ENCODE measurements at regions not wholly inside any gene's neighbourhood (a gene's known extent, or its start where the extent isn't known, plus 50 kb on each side); places are given as distances from the start of the nearest gene placed in this dataset.

- H3K27ac ChIP-seq, result no peak overlapping the region
- H3K27me3 ChIP-seq, result no peaks in the 10 kb centered on the region
- no peak overlapping the region for H3K4me3 ChIP-seq
- peaks cover 0 to 7% of the 10 kb centered on the region in 2 donors for H3K4me1 ChIP-seq
- no peaks in the 10 kb centered on the region for H3K36me3 ChIP-seq
- intact Hi-C loops (cut with DNase I; ENCODE audit: low total_unique reads) (no loop called here), in situ Hi-C loops (cut with MboI; ENCODE audit: low sequenced_read_pairs in 4 of 4) (no loop called here)
- ATAC-seq (no peak), DNase-seq (no peak)
- TF ChIP-seq CTCF (IDR thresholded peaks at IDR 0.05 in 4 of 5, conservative IDR thresholded peaks at IDR 0.05 in 1 of 5) (no peak), POLR2A (IDR thresholded peaks at IDR 0.05) (no peak)
- H3K9me3 ChIP-seq, result no peaks in the 10 kb centered on the region
Observed at GRCh38 chr12:115135800-115136211, 451.8 kb upstream of the TBX3 start.

- intact Hi-C loops (cut with DNase I; ENCODE audit: low total_unique reads), result no loop called here
- H3K27me3 ChIP-seq, result no peaks in the 10 kb centered on the region
- DNase-seq (no peak), ATAC-seq (no peak)
- no peaks in the 10 kb centered on the region for H3K36me3 ChIP-seq
- in situ Hi-C loops (cut with MboI; ENCODE audit: low sequenced_read_pairs in 4 of 4), result no loop called here
- H3K27ac ChIP-seq, result no peak overlapping the region
- no peak overlapping the region for H3K4me3 ChIP-seq
- TF ChIP-seq POLR2A (IDR thresholded peaks at IDR 0.05), result no peak
- no peak for TF ChIP-seq CTCF (IDR thresholded peaks at IDR 0.05 in 4 of 5, conservative IDR thresholded peaks at IDR 0.05 in 1 of 5)
- no peaks in the 10 kb centered on the region for H3K9me3 ChIP-seq
- H3K4me1 ChIP-seq, result peaks cover 0 to 7% of the 10 kb centered on the region in 2 donors
Observed at GRCh38 chr12:115134298-115134697, 450.3 kb upstream of the TBX3 start.

GRCh38 chr12:115132905-115133304 is 448.9 kb upstream of the TBX3 start:
- H3K9me3 ChIP-seq, result no peaks in the 10 kb centered on the region
- intact Hi-C loops (cut with DNase I; ENCODE audit: low total_unique reads), result no loop called here
- DNase-seq, result no peak
- TF ChIP-seq CTCF (IDR thresholded peaks at IDR 0.05 in 4 of 5, conservative IDR thresholded peaks at IDR 0.05 in 1 of 5), result no peak
- no peak for TF ChIP-seq POLR2A (IDR thresholded peaks at IDR 0.05)
- H3K4me1 ChIP-seq, result peaks cover 0 to 7% of the 10 kb centered on the region in 2 donors
- H3K4me3 ChIP-seq, result no peak overlapping the region
- H3K27ac ChIP-seq, result no peak overlapping the region
- no peaks in the 10 kb centered on the region for H3K27me3 ChIP-seq
- ATAC-seq, result no peak
- no peaks in the 10 kb centered on the region for H3K36me3 ChIP-seq
- in situ Hi-C loops (cut with MboI; ENCODE audit: low sequenced_read_pairs in 4 of 4), result no loop called here

GRCh38 chr12:115132145-115132544 is 448.2 kb upstream of the TBX3 start:
- no peaks in the 10 kb centered on the region for H3K36me3 ChIP-seq
- no peak for TF ChIP-seq POLR2A (IDR thresholded peaks at IDR 0.05)
- no peak for TF ChIP-seq CTCF (IDR thresholded peaks at IDR 0.05 in 4 of 5, conservative IDR thresholded peaks at IDR 0.05 in 1 of 5)
- H3K27ac ChIP-seq, result no peak overlapping the region
- in situ Hi-C loops (cut with MboI; ENCODE audit: low sequenced_read_pairs in 4 of 4) (no loop called here), intact Hi-C loops (cut with DNase I; ENCODE audit: low total_unique reads) (no loop called here)
- no peak overlapping the region for H3K4me3 ChIP-seq
- DNase-seq, result no peak
- peaks cover 0 to 7% of the 10 kb centered on the region in 2 donors for H3K4me1 ChIP-seq
- no peaks in the 10 kb centered on the region for H3K9me3 ChIP-seq
- no peak for ATAC-seq
- no peaks in the 10 kb centered on the region for H3K27me3 ChIP-seq

- no peak overlapping the region for H3K27ac ChIP-seq
- ATAC-seq, result no peak
- DNase-seq, result no peak
- no peaks in the 10 kb centered on the region for H3K9me3 ChIP-seq
- intact Hi-C loops (cut with DNase I; ENCODE audit: low total_unique reads), result no loop called here
- no peaks in the 10 kb centered on the region for H3K36me3 ChIP-seq
- H3K27me3 ChIP-seq, result no peaks in the 10 kb centered on the region
- in situ Hi-C loops (cut with MboI; ENCODE audit: low sequenced_read_pairs in 4 of 4), result no loop called here
- no peak for TF ChIP-seq CTCF (IDR thresholded peaks at IDR 0.05 in 4 of 5, conservative IDR thresholded peaks at IDR 0.05 in 1 of 5)
- no peak for TF ChIP-seq POLR2A (IDR thresholded peaks at IDR 0.05)
- no peak overlapping the region for H3K4me3 ChIP-seq
- H3K4me1 ChIP-seq, result no peaks in the 10 kb centered on the region
Observed at GRCh38 chr12:115129727-115130126, 445.8 kb upstream of the TBX3 start.

Data from gastrocnemius medialis (tissue), 4 donors.